ENCODE measurements at regions not wholly inside any gene's neighbourhood (a gene's known extent, or its start where the extent isn't known, plus 50 kb on each side); places are given as distances from the start of the nearest gene placed in this dataset.

DNA sequence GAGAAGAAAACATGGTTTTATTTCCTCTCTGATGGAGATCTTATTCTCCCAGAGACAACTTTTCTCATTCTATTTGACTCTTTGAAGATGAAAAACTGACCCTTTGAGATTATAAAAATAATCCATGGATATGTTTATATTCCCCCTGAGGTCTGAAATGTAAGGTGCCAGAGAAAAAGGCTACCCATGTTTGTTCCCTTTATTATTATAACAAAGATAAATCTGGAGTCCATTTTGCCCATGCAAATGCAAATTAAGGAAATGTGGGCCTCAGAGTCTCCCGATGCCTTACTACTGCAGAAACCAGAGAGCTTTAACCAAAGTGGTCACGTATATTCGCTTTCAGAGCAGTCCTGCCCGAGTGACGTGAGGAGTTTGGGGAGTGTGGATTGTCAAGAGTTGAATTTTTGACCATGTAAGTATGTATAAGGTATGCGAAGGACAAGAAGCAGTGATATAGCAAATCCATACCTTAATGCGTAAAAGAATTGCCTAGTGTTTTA, 312.5 kb downstream of the RASEF start:
- TF ChIP-seq ZFX (IDR thresholded peaks at IDR 0.05) = no peak
- TF ChIP-seq, protein P1, sequence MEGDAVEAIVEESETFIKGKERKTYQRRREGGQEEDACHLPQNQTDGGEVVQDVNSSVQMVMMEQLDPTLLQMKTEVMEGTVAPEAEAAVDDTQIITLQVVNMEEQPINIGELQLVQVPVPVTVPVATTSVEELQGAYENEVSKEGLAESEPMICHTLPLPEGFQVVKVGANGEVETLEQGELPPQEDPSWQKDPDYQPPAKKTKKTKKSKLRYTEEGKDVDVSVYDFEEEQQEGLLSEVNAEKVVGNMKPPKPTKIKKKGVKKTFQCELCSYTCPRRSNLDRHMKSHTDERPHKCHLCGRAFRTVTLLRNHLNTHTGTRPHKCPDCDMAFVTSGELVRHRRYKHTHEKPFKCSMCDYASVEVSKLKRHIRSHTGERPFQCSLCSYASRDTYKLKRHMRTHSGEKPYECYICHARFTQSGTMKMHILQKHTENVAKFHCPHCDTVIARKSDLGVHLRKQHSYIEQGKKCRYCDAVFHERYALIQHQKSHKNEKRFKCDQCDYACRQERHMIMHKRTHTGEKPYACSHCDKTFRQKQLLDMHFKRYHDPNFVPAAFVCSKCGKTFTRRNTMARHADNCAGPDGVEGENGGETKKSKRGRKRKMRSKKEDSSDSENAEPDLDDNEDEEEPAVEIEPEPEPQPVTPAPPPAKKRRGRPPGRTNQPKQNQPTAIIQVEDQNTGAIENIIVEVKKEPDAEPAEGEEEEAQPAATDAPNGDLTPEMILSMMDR (conservative IDR thresholded peaks at IDR 0.05) = no peak
